ENCODE measurements at regions not wholly inside any gene's neighbourhood (a gene's known extent, or its start where the extent isn't known, plus 50 kb on each side); places are given as distances from the start of the nearest gene placed in this dataset.

DNA sequence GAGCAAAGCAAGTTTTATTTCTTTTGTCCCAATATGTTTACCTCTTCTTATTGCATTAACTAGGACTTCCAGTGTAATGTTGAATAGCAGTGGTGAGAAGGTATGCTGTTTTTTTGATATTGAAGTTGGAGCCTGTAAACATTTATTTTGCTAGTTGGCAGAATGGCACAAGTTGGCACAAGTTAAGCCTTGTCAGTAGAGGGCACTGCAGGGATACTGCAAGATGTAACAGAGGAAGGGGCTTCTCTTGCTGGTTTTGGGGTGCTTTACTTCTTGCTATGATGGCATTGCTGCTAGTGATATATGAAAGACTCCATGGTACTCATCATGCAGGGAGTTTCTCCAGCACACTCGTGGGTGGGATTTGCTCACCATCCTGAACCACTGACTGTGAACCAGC is 327.3 kb upstream of the ARX start (continued):
- TF ChIP-seq, protein P1, sequence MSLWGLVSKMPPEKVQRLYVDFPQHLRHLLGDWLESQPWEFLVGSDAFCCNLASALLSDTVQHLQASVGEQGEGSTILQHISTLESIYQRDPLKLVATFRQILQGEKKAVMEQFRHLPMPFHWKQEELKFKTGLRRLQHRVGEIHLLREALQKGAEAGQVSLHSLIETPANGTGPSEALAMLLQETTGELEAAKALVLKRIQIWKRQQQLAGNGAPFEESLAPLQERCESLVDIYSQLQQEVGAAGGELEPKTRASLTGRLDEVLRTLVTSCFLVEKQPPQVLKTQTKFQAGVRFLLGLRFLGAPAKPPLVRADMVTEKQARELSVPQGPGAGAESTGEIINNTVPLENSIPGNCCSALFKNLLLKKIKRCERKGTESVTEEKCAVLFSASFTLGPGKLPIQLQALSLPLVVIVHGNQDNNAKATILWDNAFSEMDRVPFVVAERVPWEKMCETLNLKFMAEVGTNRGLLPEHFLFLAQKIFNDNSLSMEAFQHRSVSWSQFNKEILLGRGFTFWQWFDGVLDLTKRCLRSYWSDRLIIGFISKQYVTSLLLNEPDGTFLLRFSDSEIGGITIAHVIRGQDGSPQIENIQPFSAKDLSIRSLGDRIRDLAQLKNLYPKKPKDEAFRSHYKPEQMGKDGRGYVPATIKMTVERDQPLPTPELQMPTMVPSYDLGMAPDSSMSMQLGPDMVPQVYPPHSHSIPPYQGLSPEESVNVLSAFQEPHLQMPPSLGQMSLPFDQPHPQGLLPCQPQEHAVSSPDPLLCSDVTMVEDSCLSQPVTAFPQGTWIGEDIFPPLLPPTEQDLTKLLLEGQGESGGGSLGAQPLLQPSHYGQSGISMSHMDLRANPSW (CRISPR knock-in tag; IDR thresholded peaks at IDR 0.05; ENCODE audit: borderline replicate concordance): no peak
- TF ChIP-seq ZNF841 (CRISPR knock-in tag; IDR thresholded peaks at IDR 0.05; ENCODE audit: borderline replicate concordance) (no peak), MTF1 (CRISPR knock-in tag; IDR thresholded peaks at IDR 0.05) (no peak), ZNF557 (CRISPR knock-in tag; IDR thresholded peaks at IDR 0.05) (no peak), ZKSCAN1 (IDR thresholded peaks at IDR 0.05; ENCODE audit: low read length) (no peak), ZMYM4 (CRISPR knock-in tag; IDR thresholded peaks at IDR 0.05) (no peak), ZFP1 (CRISPR knock-in tag; IDR thresholded peaks at IDR 0.05) (no peak), ZSCAN21 (CRISPR knock-in tag; IDR thresholded peaks at IDR 0.05; ENCODE audit: borderline replicate concordance) (no peak)
- TF ChIP-seq, protein P2, sequence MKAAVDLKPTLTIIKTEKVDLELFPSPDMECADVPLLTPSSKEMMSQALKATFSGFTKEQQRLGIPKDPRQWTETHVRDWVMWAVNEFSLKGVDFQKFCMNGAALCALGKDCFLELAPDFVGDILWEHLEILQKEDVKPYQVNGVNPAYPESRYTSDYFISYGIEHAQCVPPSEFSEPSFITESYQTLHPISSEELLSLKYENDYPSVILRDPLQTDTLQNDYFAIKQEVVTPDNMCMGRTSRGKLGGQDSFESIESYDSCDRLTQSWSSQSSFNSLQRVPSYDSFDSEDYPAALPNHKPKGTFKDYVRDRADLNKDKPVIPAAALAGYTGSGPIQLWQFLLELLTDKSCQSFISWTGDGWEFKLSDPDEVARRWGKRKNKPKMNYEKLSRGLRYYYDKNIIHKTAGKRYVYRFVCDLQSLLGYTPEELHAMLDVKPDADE (CRISPR knock-in tag; IDR thresholded peaks at IDR 0.05): no peak
- TF ChIP-seq, protein P3, sequence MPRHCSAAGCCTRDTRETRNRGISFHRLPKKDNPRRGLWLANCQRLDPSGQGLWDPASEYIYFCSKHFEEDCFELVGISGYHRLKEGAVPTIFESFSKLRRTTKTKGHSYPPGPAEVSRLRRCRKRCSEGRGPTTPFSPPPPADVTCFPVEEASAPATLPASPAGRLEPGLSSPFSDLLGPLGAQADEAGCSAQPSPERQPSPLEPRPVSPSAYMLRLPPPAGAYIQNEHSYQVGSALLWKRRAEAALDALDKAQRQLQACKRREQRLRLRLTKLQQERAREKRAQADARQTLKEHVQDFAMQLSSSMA (CRISPR knock-in tag; IDR thresholded peaks at IDR 0.05): no peak
- TF ChIP-seq, protein P4, sequence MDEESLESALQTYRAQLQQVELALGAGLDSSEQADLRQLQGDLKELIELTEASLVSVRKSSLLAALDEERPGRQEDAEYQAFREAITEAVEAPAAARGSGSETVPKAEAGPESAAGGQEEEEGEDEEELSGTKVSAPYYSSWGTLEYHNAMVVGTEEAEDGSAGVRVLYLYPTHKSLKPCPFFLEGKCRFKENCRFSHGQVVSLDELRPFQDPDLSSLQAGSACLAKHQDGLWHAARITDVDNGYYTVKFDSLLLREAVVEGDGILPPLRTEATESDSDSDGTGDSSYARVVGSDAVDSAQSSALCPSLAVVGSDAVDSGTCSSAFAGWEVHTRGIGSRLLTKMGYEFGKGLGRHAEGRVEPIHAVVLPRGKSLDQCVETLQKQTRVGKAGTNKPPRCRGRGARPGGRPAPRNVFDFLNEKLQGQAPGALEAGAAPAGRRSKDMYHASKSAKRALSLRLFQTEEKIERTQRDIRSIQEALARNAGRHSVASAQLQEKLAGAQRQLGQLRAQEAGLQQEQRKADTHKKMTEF (CRISPR knock-in tag; IDR thresholded peaks at IDR 0.05): no peak
- TF ChIP-seq, protein P5, sequence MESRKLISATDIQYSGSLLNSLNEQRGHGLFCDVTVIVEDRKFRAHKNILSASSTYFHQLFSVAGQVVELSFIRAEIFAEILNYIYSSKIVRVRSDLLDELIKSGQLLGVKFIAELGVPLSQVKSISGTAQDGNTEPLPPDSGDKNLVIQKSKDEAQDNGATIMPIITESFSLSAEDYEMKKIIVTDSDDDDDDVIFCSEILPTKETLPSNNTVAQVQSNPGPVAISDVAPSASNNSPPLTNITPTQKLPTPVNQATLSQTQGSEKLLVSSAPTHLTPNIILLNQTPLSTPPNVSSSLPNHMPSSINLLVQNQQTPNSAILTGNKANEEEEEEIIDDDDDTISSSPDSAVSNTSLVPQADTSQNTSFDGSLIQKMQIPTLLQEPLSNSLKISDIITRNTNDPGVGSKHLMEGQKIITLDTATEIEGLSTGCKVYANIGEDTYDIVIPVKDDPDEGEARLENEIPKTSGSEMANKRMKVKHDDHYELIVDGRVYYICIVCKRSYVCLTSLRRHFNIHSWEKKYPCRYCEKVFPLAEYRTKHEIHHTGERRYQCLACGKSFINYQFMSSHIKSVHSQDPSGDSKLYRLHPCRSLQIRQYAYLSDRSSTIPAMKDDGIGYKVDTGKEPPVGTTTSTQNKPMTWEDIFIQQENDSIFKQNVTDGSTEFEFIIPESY (CRISPR knock-in tag; IDR thresholded peaks at IDR 0.05): no peak

Data from HepG2 (cell line).